ENCODE measurements at regions not wholly inside any gene's neighbourhood (a gene's known extent, or its start where the extent isn't known, plus 50 kb on each side); places are given as distances from the start of the nearest gene placed in this dataset.

GRCh38 chr3:118199044-118199443 lies 835.6 kb downstream of the IGSF11 start:
- no peak for TF ChIP-seq CTCF (IDR thresholded peaks at IDR 0.05)

- TF ChIP-seq CTCF (IDR thresholded peaks at IDR 0.05) = no peak
These were observed 830.5 kb downstream of the IGSF11 start for GRCh38 chr3:118204052-118204656.

DNA sequence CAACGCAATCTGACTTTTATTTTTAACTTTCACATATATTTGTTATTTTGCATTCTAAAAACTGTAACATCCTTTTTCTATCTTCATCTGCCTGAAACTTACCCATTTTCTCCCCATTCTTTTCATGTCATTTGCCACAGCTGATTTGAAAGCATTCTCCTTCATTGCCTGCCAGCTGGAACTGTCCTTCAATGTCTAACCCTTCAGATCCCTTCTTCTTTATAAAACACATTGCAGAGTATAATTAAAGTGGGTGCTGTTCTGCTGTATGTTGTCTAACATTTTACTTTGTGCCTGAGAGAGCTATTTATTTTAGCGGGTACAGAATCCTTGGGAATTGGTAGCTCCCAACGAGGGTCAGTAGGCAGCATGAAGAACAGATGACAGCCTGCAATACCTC lies 827.4 kb downstream of the IGSF11 start:
- TF ChIP-seq CTCF (IDR thresholded peaks at IDR 0.05) = no peak

DNA sequence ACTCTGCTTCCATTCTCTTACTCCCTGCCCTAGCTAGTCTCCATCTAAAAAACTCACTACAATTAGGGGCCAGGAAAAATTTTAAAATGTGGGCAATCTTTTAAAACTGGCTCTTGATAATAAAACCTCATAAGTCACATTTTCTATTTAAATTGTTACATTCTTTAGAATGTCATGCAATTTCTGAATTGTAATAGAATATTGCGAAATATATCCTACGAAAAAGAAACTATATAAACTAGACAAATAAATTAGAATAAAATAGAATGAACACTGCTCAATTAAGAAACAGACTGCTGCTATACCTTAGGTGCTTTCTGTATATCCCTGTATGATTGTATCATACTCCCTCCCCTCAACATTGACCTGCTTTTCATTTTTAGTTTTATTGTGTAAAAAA lies 826.0 kb downstream of the IGSF11 start:
- no peak for TF ChIP-seq CTCF (IDR thresholded peaks at IDR 0.05)

GRCh38 chr3:118213892-118214291 lies 820.8 kb downstream of the IGSF11 start:
- TF ChIP-seq CTCF (IDR thresholded peaks at IDR 0.05) = no peak

- no peak for TF ChIP-seq CTCF (IDR thresholded peaks at IDR 0.05)
These were observed 808.4 kb downstream of the IGSF11 start for GRCh38 chr3:118226206-118226605.

GRCh38 chr3:118227191-118227590 lies 807.5 kb downstream of the IGSF11 start:
- TF ChIP-seq CTCF (IDR thresholded peaks at IDR 0.05) = no peak

GRCh38 chr3:118228151-118228550 lies 806.5 kb downstream of the IGSF11 start:
- TF ChIP-seq CTCF (IDR thresholded peaks at IDR 0.05) = no peak

All from LNCAP (cell line).